ENCODE measurements at regions not wholly inside any gene's neighbourhood (a gene's known extent, or its start where the extent isn't known, plus 50 kb on each side); places are given as distances from the start of the nearest gene placed in this dataset.
A peak's percentile ranks its signal among the peaks of the same experiment; 100 is the strongest.

DNA sequence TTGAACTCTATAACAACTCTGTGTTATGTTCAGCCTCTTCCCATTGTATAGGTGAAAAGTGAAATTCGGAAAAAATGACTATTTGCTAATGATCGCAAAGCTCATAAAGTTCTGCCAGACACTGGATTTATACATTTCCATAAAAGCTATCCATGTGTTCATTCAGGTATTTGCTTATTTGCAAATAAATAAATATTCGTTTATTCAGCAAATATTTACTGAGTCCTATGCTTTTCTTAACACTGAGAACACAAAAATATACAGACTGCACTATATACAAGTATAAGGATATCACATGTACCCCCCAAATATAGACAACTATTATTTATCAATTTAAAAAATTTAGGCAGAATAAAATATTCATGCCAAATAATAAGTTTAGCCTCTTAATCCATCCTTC, 63.2 kb upstream of the ATP8B1 start:
- H3K36me3 ChIP-seq (ENCODE audit: control insufficient read depth, insufficient read depth, low read length), result no peaks in the 10 kb centered on the region
- no peak for DNase-seq (ENCODE audit: low read depth)
- no peaks in the 10 kb centered on the region for H3K27me3 ChIP-seq (ENCODE audit: control insufficient read depth, insufficient read depth, low read length)
- H3K4me3 ChIP-seq (ENCODE audit: low read depth, low read length), result no peak overlapping the region
- TF ChIP-seq, protein P1, sequence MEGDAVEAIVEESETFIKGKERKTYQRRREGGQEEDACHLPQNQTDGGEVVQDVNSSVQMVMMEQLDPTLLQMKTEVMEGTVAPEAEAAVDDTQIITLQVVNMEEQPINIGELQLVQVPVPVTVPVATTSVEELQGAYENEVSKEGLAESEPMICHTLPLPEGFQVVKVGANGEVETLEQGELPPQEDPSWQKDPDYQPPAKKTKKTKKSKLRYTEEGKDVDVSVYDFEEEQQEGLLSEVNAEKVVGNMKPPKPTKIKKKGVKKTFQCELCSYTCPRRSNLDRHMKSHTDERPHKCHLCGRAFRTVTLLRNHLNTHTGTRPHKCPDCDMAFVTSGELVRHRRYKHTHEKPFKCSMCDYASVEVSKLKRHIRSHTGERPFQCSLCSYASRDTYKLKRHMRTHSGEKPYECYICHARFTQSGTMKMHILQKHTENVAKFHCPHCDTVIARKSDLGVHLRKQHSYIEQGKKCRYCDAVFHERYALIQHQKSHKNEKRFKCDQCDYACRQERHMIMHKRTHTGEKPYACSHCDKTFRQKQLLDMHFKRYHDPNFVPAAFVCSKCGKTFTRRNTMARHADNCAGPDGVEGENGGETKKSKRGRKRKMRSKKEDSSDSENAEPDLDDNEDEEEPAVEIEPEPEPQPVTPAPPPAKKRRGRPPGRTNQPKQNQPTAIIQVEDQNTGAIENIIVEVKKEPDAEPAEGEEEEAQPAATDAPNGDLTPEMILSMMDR (IDR thresholded peaks at IDR 0.05; ENCODE audit: insufficient read depth, low read length, poor library complexity, severe bottlenecking), result no peak

DNA sequence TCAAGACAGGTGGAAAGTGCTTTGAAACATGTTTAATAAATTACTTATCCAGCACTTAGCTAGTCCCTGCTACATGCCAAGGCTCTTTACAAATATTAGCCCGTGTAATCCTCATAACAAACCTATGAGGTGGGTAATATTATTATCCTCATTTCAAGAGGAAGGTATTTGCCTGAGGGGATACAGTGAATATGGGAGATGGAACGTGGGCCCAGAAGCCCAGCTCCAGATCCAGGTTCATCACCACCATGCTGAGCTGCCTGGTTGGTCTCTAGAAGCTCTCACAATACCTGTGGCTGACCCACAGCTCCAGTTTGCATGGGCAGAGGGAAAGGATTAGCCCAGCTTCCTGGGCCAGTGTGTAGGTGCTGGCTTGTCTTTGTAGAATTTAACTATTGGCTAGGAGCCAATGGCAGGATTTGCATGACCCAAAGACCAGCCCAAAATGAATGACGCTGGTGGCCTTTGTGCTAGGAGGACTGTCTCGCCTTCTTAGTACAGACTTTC, 61.6 kb upstream of the ATP8B1 start:
- no peak for DNase-seq (ENCODE audit: low read depth)
- Histone ChIP-seq H3K4me3 (ENCODE audit: low read depth, low read length) (no peak overlapping the region), H3K27me3 (ENCODE audit: control insufficient read depth, insufficient read depth, low read length) (no peaks in the 10 kb centered on the region), H3K36me3 (ENCODE audit: control insufficient read depth, insufficient read depth, low read length) (no peaks in the 10 kb centered on the region)
- TF ChIP-seq, protein P1 (IDR thresholded peaks at IDR 0.05; ENCODE audit: insufficient read depth, low read length, poor library complexity, severe bottlenecking), result no peak

DNA sequence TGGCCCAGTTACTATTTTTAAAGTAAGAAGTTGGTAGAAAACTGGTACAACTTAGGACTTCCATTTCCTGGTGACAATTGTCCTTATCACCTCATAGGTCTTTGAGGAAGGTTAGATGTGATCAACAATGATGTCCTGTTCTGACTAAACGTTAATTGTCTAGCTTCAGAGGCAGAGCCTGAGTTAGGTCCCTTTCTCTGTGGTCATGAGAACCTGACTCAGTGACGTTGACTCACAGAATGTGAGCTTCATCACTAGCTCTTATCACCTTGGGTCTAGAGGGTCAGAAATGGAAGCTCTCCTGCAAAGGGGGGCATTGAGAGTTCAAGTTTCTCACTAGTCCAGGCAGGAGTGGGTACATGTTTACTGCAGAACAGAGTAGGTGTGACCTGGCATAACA, 60.6 kb upstream of the ATP8B1 start:
- TF ChIP-seq, protein P1 (IDR thresholded peaks at IDR 0.05; ENCODE audit: insufficient read depth, low read length, poor library complexity, severe bottlenecking), result no peak
- no peak for DNase-seq (ENCODE audit: low read depth)

DNA sequence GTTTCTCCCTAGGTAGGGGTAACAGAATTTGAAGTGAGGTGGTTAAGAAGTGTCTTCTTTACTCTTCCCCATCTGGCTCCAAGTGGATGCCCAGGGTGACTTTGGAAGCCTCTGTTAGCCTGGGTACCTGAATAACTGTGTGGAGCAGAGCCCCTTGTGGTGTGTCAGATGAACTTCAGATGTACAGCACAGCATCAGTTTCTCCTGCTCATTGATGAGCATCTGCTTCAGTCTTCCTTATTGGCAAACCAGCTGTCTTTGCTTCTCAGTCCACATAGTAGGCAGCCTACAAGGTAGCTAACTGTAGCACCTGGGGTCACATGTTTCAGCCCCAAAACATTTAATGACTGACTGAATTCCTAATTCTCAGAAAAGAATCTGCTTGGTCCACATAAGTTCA, 56.2 kb upstream of the ATP8B1 start:
- H3K4me3 ChIP-seq (ENCODE audit: low read depth, low read length), result no peak overlapping the region
- DNase-seq (ENCODE audit: low read depth), result no peak
- H3K27me3 ChIP-seq (ENCODE audit: control insufficient read depth, insufficient read depth, low read length), result no peaks in the 10 kb centered on the region
- TF ChIP-seq, protein P1 (IDR thresholded peaks at IDR 0.05; ENCODE audit: insufficient read depth, low read length, poor library complexity, severe bottlenecking), result peak; percentile 54
- no peaks in the 10 kb centered on the region for H3K36me3 ChIP-seq (ENCODE audit: control insufficient read depth, insufficient read depth, low read length)

More for the DNA sequence above, 60.6 kb upstream of the ATP8B1 start:
- no peaks in the 10 kb centered on the region for H3K36me3 ChIP-seq (ENCODE audit: control insufficient read depth, insufficient read depth, low read length)
- no peak overlapping the region for H3K4me3 ChIP-seq (ENCODE audit: low read depth, low read length)
- H3K27me3 ChIP-seq (ENCODE audit: control insufficient read depth, insufficient read depth, low read length), result no peaks in the 10 kb centered on the region

DNA sequence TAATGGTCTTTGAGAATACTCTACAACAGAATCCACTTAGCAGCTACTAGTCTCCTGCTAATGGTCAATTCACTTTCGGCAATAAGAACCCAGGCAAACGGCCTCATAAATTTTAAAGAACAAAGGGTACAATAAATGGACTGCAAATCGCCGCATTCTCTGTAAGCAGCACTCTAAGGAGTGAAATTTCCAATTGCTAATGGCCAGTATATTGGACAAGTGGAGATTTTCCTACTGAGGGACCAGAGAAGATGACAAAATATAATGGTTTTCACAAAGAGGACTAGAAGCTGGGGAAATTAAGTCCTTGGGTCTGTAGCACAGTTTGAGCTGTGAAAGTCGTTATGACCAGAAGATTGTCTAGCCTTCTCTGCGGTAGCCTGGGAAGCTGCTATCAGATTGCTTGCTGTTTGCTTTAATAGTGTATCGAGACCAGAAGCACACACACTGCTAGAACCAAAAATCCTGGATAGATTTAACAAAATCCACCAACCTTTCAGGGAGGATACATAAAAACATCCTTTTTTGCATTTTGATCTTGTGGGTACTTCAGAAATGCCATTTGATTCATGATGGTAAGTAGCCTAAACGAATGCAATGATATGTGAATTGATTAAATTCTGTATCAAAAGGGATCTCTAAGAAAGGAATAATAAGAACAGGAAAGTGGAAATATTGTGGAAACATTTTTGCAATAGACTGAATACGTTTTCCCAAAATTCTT, 53.6 kb upstream of the ATP8B1 start:
- Histone ChIP-seq H3K36me3 (ENCODE audit: control insufficient read depth, insufficient read depth, low read length) (no peaks in the 10 kb centered on the region), H3K4me3 (ENCODE audit: low read depth, low read length) (no peak overlapping the region), H3K27me3 (ENCODE audit: control insufficient read depth, insufficient read depth, low read length) (no peaks in the 10 kb centered on the region)
- TF ChIP-seq, protein P1 (IDR thresholded peaks at IDR 0.05; ENCODE audit: insufficient read depth, low read length, poor library complexity, severe bottlenecking), result no peak
- no peak for DNase-seq (ENCODE audit: low read depth)

DNA sequence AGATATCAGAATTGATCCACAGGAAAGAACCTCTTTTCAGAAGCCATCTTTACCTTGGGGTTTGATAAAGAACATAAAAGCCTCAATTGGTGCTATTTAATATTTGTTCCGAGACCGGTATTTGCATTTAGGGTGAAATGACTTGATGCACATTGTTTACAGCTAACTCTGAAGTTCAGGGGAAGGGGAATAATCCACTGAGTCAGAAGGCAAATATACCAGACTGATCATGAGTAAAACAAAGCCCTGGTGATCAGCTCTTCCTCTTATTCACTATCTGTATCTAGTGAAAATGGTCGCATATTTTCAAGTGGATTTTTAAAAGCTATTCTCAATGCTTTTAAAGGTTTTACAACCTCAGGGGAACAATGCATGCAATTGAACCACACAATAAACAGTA, 53.0 kb upstream of the ATP8B1 start:
- no peak for DNase-seq (ENCODE audit: low read depth)
- TF ChIP-seq, protein P1 (IDR thresholded peaks at IDR 0.05; ENCODE audit: insufficient read depth, low read length, poor library complexity, severe bottlenecking), result no peak
- no peak overlapping the region for H3K4me3 ChIP-seq (ENCODE audit: low read depth, low read length)
- H3K36me3 ChIP-seq (ENCODE audit: control insufficient read depth, insufficient read depth, low read length), result no peaks in the 10 kb centered on the region
- no peaks in the 10 kb centered on the region for H3K27me3 ChIP-seq (ENCODE audit: control insufficient read depth, insufficient read depth, low read length)

Data from kidney epithelial cell (primary cell).